Psoas muscle (tissue), 7 donors: ENCODE measurements at regions not wholly inside any gene's neighbourhood (a gene's known extent, or its start where the extent isn't known, plus 50 kb on each side); places are given as distances from the start of the nearest gene placed in this dataset.

ENCODE experiments used
- ATAC-seq, 4 donors: fragments of 200-7000 bp; cut with Tn5 transposase; one replicate each; pipeline ENCODE4 v1.9.1; 2020; ENCODE audit warnings: moderate library complexity in 3 of 4, mild to moderate bottlenecking in 2 of 4
- DNase-seq, 2 donors: peaks; one replicate each; pipeline ENCODE4 v3.0.0-alpha.2; 2020
- H3K27ac ChIP-seq: fragments of 200-600 bp; one replicate; pipeline ENCODE4 v1.8.0; 2022
- H3K27me3 ChIP-seq, 3 donors: fragments of 200-600 bp in 1 of 3; one replicate each; pipeline versions ENCODE4 v1.6.1 to v1.8.0; 2013 to 2022; ENCODE audit warnings: low read length in 2 of 3, mild to moderate bottlenecking in 2 of 3, moderate library complexity in 1 of 3; ENCODE audit not compliant: insufficient read depth in 3 of 3
- H3K36me3 ChIP-seq, 2 donors: fragments of 200-600 bp in 1 of 2; one replicate each; pipeline versions ENCODE4 v1.6.1 to v1.8.0; 2013 to 2022; ENCODE audit warnings: low read depth in 1 of 2, mild to moderate bottlenecking in 1 of 2, moderate library complexity in 1 of 2; ENCODE audit not compliant: insufficient read depth in 1 of 2
- H3K4me1 ChIP-seq: fragments of 200-600 bp; one replicate; pipeline ENCODE4 v1.8.0; 2022
- H3K4me3 ChIP-seq: fragments of 200-600 bp; one replicate; pipeline ENCODE4 v1.8.0; 2022; ENCODE audit warnings: mild to moderate bottlenecking
- H3K9me3 ChIP-seq: fragments of 200-600 bp; one replicate; pipeline ENCODE4 v1.8.0; 2022
- CTCF ChIP-seq: fragments of 200-600 bp; IDR thresholded peaks from one replicate; pipeline ENCODE4 v1.8.0; 2022; ENCODE audit warnings: antibody characterized with exemption
- WGBS, 3 donors: extraction: QIAGEN DNeasy Blood & Tissue Kit; methylation state at CpG; one replicate each; pipeline versions ENCODE4 v1.1.6 to v1.1.7; 2013; 5-methylcytosine and 5-hydroxymethylcytosine counted together
- intact Hi-C, 2 donors: fragments of 100-400 bp; cut with DNase I; formaldehyde crosslinking; loops; one replicate each; pipeline versions ENCODE4 v1.11.0 to v1.14.2; 2022
- donor health status: healthy with polysubstance abuse.
- donor health status: DM: no; HTN: no; CAD: no; lungs with moderate emphysema.
- donor health status: Bipolar disorder and iron deficiency.
- donor health status: healthy.
- donor health status: DM: yes; HTN: yes; CAD: no.
- donor health status: DM: no; HTN: no; CAD: no.
- donor health status: DM: yes; HTN: yes; CAD: no.

DNA sequence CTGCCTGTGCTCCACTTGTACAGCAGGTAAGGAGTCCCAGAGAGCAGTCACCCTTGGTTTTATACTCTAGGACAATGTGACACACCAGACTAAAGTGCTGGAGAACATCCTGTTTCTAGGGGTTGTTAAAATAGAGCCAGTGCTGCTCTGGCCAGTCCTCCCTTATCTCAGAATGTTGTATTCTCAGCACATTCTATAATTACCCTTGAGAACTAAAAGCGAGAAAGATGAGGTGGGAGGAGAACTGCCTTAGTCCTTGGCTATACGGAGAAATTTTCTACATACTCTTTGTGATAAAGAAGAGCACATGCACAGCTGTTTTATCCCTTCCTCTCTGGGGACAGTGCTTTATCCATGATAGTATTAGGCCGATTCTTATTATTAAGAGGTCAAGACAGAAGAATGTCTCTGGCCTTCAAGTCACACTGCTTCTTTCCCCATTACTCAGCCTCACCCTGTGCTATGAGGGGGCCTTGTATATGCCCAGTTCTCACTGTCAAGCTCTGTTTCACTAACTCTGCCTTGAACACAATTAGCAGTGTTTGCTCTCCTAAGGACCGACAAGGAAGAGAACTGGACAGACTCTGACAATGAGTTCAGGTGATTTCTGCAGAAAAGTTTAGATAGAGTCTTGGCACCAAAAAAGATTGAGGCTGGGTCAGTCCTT lies 385.8 kb downstream of the TRIB2 start:
- no peak for TF ChIP-seq CTCF

GRCh38 chr2:13103151-13103550 lies 386.4 kb downstream of the TRIB2 start:
- Histone ChIP-seq H3K4me1 (no peaks in the 10 kb centered on the region), H3K27me3 (no peaks in the 10 kb centered on the region), H3K27ac (no peak overlapping the region), H3K4me3 (no peak overlapping the region), H3K9me3 (no peaks in the 10 kb centered on the region), H3K36me3 (no peaks in the 10 kb centered on the region)
- intact Hi-C loops, result no loop called here
- DNase-seq, result no peak
- no peak for TF ChIP-seq CTCF
- 61 to 64% (median 62%) methylated on average over 1 of the region's 1 CpG for WGBS, 3 donors
- no peak for ATAC-seq

More for the DNA sequence above, 385.8 kb downstream of the TRIB2 start:
- DNase-seq (no peak), ATAC-seq (no peak)
- intact Hi-C loops, result no loop called here
- no peaks in the 10 kb centered on the region for H3K4me1 ChIP-seq
- no peaks in the 10 kb centered on the region for H3K9me3 ChIP-seq
- H3K27me3 ChIP-seq, result no peaks in the 10 kb centered on the region
- 56 to 59% (median 56%) methylated on average over 4 of the region's 4 CpGs for WGBS, 3 donors
- H3K27ac ChIP-seq, result no peak overlapping the region
- H3K4me3 ChIP-seq, result no peak overlapping the region
- H3K36me3 ChIP-seq, result no peaks in the 10 kb centered on the region

GRCh38 chr2:13103778-13104493 lies 387.2 kb downstream of the TRIB2 start:
- TF ChIP-seq CTCF, result no peak
- H3K9me3 ChIP-seq, result no peaks in the 10 kb centered on the region
- H3K4me1 ChIP-seq, result no peaks in the 10 kb centered on the region
- H3K27ac ChIP-seq, result no peak overlapping the region
- intact Hi-C loops, result no loop called here
- no peaks in the 10 kb centered on the region for H3K36me3 ChIP-seq
- WGBS, 3 donors, result 72 to 75% (median 73%) methylated on average over 5 of the region's 5 CpGs
- ATAC-seq (no peak), DNase-seq (no peak)
- no peaks in the 10 kb centered on the region for H3K27me3 ChIP-seq
- H3K4me3 ChIP-seq, result no peak overlapping the region

- TF ChIP-seq CTCF, result no peak
- DNase-seq (no peak), ATAC-seq (no peak)
- Histone ChIP-seq H3K4me1 (no peaks in the 10 kb centered on the region), H3K9me3 (no peaks in the 10 kb centered on the region), H3K27me3 (no peaks in the 10 kb centered on the region), H3K27ac (no peak overlapping the region), H3K4me3 (no peak overlapping the region), H3K36me3 (no peaks in the 10 kb centered on the region)
- intact Hi-C loops, result no loop called here
Observed at GRCh38 chr2:13104723-13105122, 388.0 kb downstream of the TRIB2 start.
